Heart right ventricle (tissue), 16 donors: ENCODE measurements at regions not wholly inside any gene's neighbourhood (a gene's known extent, or its start where the extent isn't known, plus 50 kb on each side); places are given as distances from the start of the nearest gene placed in this dataset.

Experiments used
- ATAC-seq, 8 donors: fragments of 200-7000 bp; cut with Tn5 transposase; one replicate each; pipeline ENCODE4 v1.9.1; 2020; ENCODE audit warnings: mild to moderate bottlenecking in 8 of 8, moderate library complexity in 8 of 8, moderate number of reproducible peaks in 1 of 8
- DNase-seq, 2 donors: peaks; one replicate each; pipeline ENCODE4 v3.0.0-alpha.2; 2020
- H3K27ac ChIP-seq, 10 donors: fragments of 200-600 bp; sonication (generic) in 2 of 10; one replicate each; pipeline versions ENCODE4 v1.5.0 to v1.8.0; 2020 to 2022; ENCODE audit warnings: mild to moderate bottlenecking in 3 of 10
- H3K27me3 ChIP-seq, 7 donors: fragments of 200-600 bp; one replicate each; pipeline ENCODE4 v1.8.0; 2021 to 2022; ENCODE audit warnings: mild to moderate bottlenecking in 2 of 7
- H3K36me3 ChIP-seq, 9 donors: fragments of 200-600 bp; sonication (generic) in 1 of 9; one replicate each; pipeline versions ENCODE4 v1.5.0 to v1.8.0; 2020 to 2022; ENCODE audit warnings: mild to moderate bottlenecking in 2 of 9
- H3K4me1 ChIP-seq, 9 donors: fragments of 200-600 bp; sonication (generic) in 1 of 9; one replicate each; pipeline versions ENCODE4 v1.5.0 to v1.8.0; 2020 to 2022; ENCODE audit warnings: mild to moderate bottlenecking in 4 of 9
- H3K4me3 ChIP-seq, 10 donors: fragments of 200-600 bp; sonication (generic) in 2 of 10; one replicate each; pipeline versions ENCODE4 v1.5.0 to v1.8.0; 2020 to 2022; ENCODE audit warnings: mild to moderate bottlenecking in 7 of 10, moderate library complexity in 2 of 10
- H3K9me3 ChIP-seq, 11 donors: fragments of 200-600 bp in 10 of 11; sonication (generic) in 2 of 11; one replicate each; pipeline versions ENCODE4 v1.5.0 to v1.8.0; 2013 to 2022; ENCODE audit warnings: mild to moderate bottlenecking in 2 of 11, control low read depth in 1 of 11, moderate library complexity in 1 of 11
- CTCF ChIP-seq, 9 donors: fragments of 200-600 bp; sonication (generic) in 2 of 9; IDR thresholded peaks; one replicate each; pipeline versions ENCODE4 v1.5.0 to v1.8.0; 2021 to 2022; ENCODE audit warnings: antibody characterized with exemption in 9 of 9, mild to moderate bottlenecking in 5 of 9, moderate library complexity in 1 of 9
- WGBS, 2 donors: extraction: QIAGEN DNeasy Blood & Tissue Kit; methylation state at CpG; one replicate each; pipeline ENCODE4 v1.1.7; 2013; ENCODE audit warnings: inconsistent platforms in 1 of 2; 5-methylcytosine and 5-hydroxymethylcytosine counted together
- intact Hi-C, 10 donors: fragments of 100-400 bp; cut with DNase I; formaldehyde crosslinking; loops; one replicate each; pipeline versions ENCODE4 v1.11.1 to v1.14.2; 2022
- donor health status: Arrhythmogenic right ventricular cardiomyopathy.
- donor health status: ischemic (EF 13 %, LVEDD 7.1; RV severe dilation, severe dysfunction).
- donor health status: healthy with polysubstance abuse.
- donor health status: DM: no; HTN: yes; CAD: no.
- donor health status: DM: no; HTN: no; CAD: no.
- donor health status: ischemic (EF 25% LVEDD 6.9; RV normal size, moderate dysfunction).
- donor health status: ischemic (EF 25% LVEDD 5.7; RV mildly dilated, moderate dysfunction).
- donor health status: healthy.
- donor health status: DM: yes; HTN: yes; CAD: no.
- donor health status: Ischemic cardiomyopathy.
- donor health status: ischemic (EF 35%, LVEDD 5.7; RV mildly dilated, moderate dysfunction).
- donor health status: nonischemic (EF 11% LVEDD 7.7; RV severe dilation, severe dysfunction).
- donor health status: DM: yes; HTN: yes; CAD: no.
- donor health status: PGD.
- donor health status: ischemic (EF 29% LVEDD 5.4; RV normal size, mild dysfunction).
- donor health status: nonischemic (EF 23%, LVEDD 6.1; RV moderate dilation, normal function).

- no peak for DNase-seq
Measured at GRCh38 chr6:73884540-73884939, 188.5 kb downstream of the CD109 start.

GRCh38 chr6:73879501-73880293, 183.7 kb downstream of the CD109 start:
- TF ChIP-seq CTCF (IDR thresholded peaks at IDR 0.05) = no peak
- peak in 2 of 8 donors; percentile 38 to 42 for ATAC-seq
- intact Hi-C loops = no loop called here
- no peaks in the 10 kb centered on the region for H3K4me1 ChIP-seq
- H3K9me3 ChIP-seq = no peaks in the 10 kb centered on the region
- no peaks in the 10 kb centered on the region for H3K36me3 ChIP-seq
- no peak for DNase-seq
- peak overlapping the region in 6 of 10 donors; percentile 2 to 62 (median 31) for H3K27ac ChIP-seq
- 69 to 81% methylated on average over 8 of the region's 8 CpGs for WGBS, 2 donors
- no peaks in the 10 kb centered on the region for H3K27me3 ChIP-seq
- H3K4me3 ChIP-seq = no peak overlapping the region

More at GRCh38 chr6:73884540-73884939, 188.5 kb downstream of the CD109 start:
- no peak for ATAC-seq
- no peaks in the 10 kb centered on the region for H3K36me3 ChIP-seq
- H3K27ac ChIP-seq = no peak overlapping the region
- 74% methylated on average over 4 of the region's 4 CpGs; no CpG with 5 or more reads in 1 of the 2 donors for WGBS, 2 donors
- no peak overlapping the region for H3K4me3 ChIP-seq
- intact Hi-C loops = no loop called here
- TF ChIP-seq CTCF (IDR thresholded peaks at IDR 0.05) = no peak
- no peaks in the 10 kb centered on the region for H3K9me3 ChIP-seq
- H3K27me3 ChIP-seq = no peaks in the 10 kb centered on the region
- H3K4me1 ChIP-seq = peaks cover 0 to 4% (median 0%) of the 10 kb centered on the region in 9 donors

GRCh38 chr6:73878403-73878802, 182.4 kb downstream of the CD109 start:
- H3K27ac ChIP-seq = peak overlapping the region in 5 of 10 donors; percentile 2 to 62 (median 43)
- DNase-seq = no peak

More at GRCh38 chr6:73878403-73878802, 182.4 kb downstream of the CD109 start:
- peak in 2 of 8 donors; percentile 21 to 28 for ATAC-seq
- H3K4me3 ChIP-seq = no peak overlapping the region
- no peaks in the 10 kb centered on the region for H3K4me1 ChIP-seq
- intact Hi-C loops = no loop called here
- TF ChIP-seq CTCF (IDR thresholded peaks at IDR 0.05) = no peak
- no peaks in the 10 kb centered on the region for H3K36me3 ChIP-seq
- H3K9me3 ChIP-seq = no peaks in the 10 kb centered on the region
- no peaks in the 10 kb centered on the region for H3K27me3 ChIP-seq
